Pancreas (tissue), 10 donors: ENCODE measurements at regions not wholly inside any gene's neighbourhood (a gene's known extent, or its start where the extent isn't known, plus 50 kb on each side); places are given as distances from the start of the nearest gene placed in this dataset.

Experiments
- ATAC-seq, 4 donors: fragments of 200-7000 bp; cut with Tn5 transposase; one replicate each; pipeline versions ENCODE4 v1.8.0 to v1.9.1; 2020; ENCODE audit warnings: mild to moderate bottlenecking in 4 of 4, moderate library complexity in 4 of 4
- DNase-seq, 6 donors: peaks; one replicate each; pipeline ENCODE4 v3.0.0-alpha.2; 2020
- FAIRE-seq: peaks from 2 replicates; lab custom pipeline; 2012; peaks lifted over from hg19 to GRCh38; lab: Jason Lieb, UNC
- H3K27ac ChIP-seq, 4 donors: fragments of 200-600 bp; sonication (generic); 1 replicate in 3 of 4; 2 replicates in 1 of 4; pipeline versions ENCODE4 v1.5.0 to v1.8.0; 2020
- H3K27me3 ChIP-seq, 4 donors: fragments of 200-600 bp; one replicate each; pipeline ENCODE4 v1.8.0; 2021
- H3K36me3 ChIP-seq, 3 donors: fragments of 200-600 bp; sonication (generic) in 1 of 3; one replicate each; pipeline versions ENCODE4 v1.5.0 to v1.8.0; 2020 to 2021
- H3K4me1 ChIP-seq, 3 donors: fragments of 200-600 bp; one replicate each; pipeline ENCODE4 v1.8.0; 2021
- H3K4me3 ChIP-seq, 4 donors: fragments of 200-600 bp; sonication (generic) in 2 of 4; one replicate each; pipeline versions ENCODE4 v1.5.0 to v1.8.0; 2020 to 2021
- H3K9me3 ChIP-seq, 4 donors: fragments of 200-600 bp; one replicate each; pipeline ENCODE4 v1.8.0; 2021
- CTCF ChIP-seq, 4 donors: fragments of 200-600 bp; sonication (generic) in 3 of 4; IDR thresholded peaks; one replicate each; pipeline versions ENCODE4 v1.5.0 to v1.8.0; 2021; ENCODE audit warnings: antibody characterized with exemption in 4 of 4
- WGBS, 2 donors: extraction: QIAGEN DNeasy Blood & Tissue Kit; methylation state at CpG; one replicate each; pipeline ENCODE4 v1.1.7; 2013; 5-methylcytosine and 5-hydroxymethylcytosine counted together
- intact Hi-C, 3 donors: fragments of 100-400 bp; cut with DNase I; formaldehyde crosslinking; loops; one replicate each; pipeline versions ENCODE4 v1.11.1 to v1.14.2; 2022
- donor health status: healthy with polysubstance abuse.
- donor health status: DM: no; HTN: no; CAD: no; lungs with moderate emphysema.
- donor health status: DM: no; HTN: no; CAD: no.
- donor health status: control.
- donor health status: control.
- donor health status: Bipolar disorder and iron deficiency.
- donor health status: DM: yes; HTN: yes; CAD: no.
- donor health status: DM: no; HTN: no; CAD: no.
- donor health status: DM: no; HTN: no; CAD: no.
- donor health status: DM: yes; HTN: yes; CAD: no.

DNA sequence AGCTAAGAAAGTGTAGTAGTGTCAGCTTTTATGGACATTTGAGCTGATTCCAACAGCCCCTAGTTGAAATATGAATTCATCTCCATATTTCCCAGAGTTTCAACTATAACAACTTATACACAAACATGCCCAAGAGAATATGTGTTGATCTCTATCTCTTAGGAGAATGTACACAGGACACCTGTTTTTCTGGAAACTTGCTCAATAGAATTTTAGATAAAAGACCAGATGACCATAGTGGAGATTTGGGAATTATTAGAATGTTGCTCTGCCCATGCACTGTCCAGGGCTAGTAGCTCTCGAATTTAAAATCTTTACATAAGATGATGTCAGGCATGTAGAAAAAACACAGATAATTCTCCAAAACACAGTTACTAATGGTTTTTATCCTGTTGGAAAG lies 162.3 kb upstream of the VRK2 start:
- FAIRE-seq (no peak), ATAC-seq (no peak)
- intact Hi-C loops, result no loop called here

DNA sequence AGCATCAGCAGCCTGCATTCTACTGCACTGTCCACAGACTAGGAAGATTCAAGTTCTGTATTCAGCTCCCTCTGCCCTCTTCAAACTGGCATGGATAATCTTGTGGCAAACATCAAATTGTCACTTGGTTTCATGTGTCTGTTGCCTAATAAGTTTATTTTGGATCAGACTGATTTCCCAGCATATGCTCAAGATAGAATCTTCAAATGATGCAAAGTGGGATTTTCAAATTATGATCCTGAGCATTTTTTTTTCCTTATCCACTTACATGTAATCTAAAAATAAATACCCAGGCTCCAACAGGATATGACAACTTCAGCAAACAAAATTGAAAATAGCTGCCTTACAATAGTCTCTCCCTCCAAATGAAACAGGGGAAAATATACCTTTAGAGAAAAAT lies 160.9 kb upstream of the VRK2 start:
- ATAC-seq (no peak), DNase-seq (no peak), FAIRE-seq (no peak)
- H3K27ac ChIP-seq, result no peak overlapping the region
- peak overlapping the region in 1 of 4 donors; percentile 14 for H3K4me3 ChIP-seq
- H3K36me3 ChIP-seq, result no peaks in the 10 kb centered on the region
- H3K27me3 ChIP-seq, result no peaks in the 10 kb centered on the region
- no peak for TF ChIP-seq CTCF (IDR thresholded peaks at IDR 0.05)
- no peaks in the 10 kb centered on the region for H3K9me3 ChIP-seq
- peaks cover 0 to 4% (median 0%) of the 10 kb centered on the region in 3 donors for H3K4me1 ChIP-seq
- intact Hi-C loops, result no loop called here

More for the DNA sequence above, 162.3 kb upstream of the VRK2 start:
- WGBS, 2 donors, result 64 to 86% methylated on average over 1 of the region's 1 CpG
- Histone ChIP-seq H3K4me3 (no peak overlapping the region), H3K9me3 (no peaks in the 10 kb centered on the region), H3K36me3 (no peaks in the 10 kb centered on the region), H3K27ac (no peak overlapping the region), H3K4me1 (peaks cover 0 to 4% (median 0%) of the 10 kb centered on the region in 3 donors), H3K27me3 (no peaks in the 10 kb centered on the region)
- no peak for TF ChIP-seq CTCF (IDR thresholded peaks at IDR 0.05)
- DNase-seq, result no peak

GRCh38 chr2:57886161-57886786 lies 160.3 kb upstream of the VRK2 start:
- no peaks in the 10 kb centered on the region for H3K9me3 ChIP-seq
- intact Hi-C loops, result no loop called here
- H3K27me3 ChIP-seq, result no peaks in the 10 kb centered on the region
- TF ChIP-seq CTCF (IDR thresholded peaks at IDR 0.05), result no peak
- DNase-seq, result peak in 1 of 6 donors; percentile 35
- peak overlapping the region in 1 of 4 donors; percentile 14 for H3K4me3 ChIP-seq
- ATAC-seq, result peak in 2 of 4 donors; percentile 26 to 30
- no peak overlapping the region for H3K27ac ChIP-seq
- WGBS, 2 donors, result 37 to 43% methylated on average over 13 of the region's 13 CpGs
- no peak for FAIRE-seq
- peaks cover 0 to 4% (median 0%) of the 10 kb centered on the region in 3 donors for H3K4me1 ChIP-seq
- no peaks in the 10 kb centered on the region for H3K36me3 ChIP-seq

- no peak overlapping the region for H3K27ac ChIP-seq
- WGBS, 2 donors, result 89 to 91% methylated on average over 3 of the region's 3 CpGs
Observed at GRCh38 chr2:57888463-57888862, 158.1 kb upstream of the VRK2 start.

More at GRCh38 chr2:57888463-57888862, 158.1 kb upstream of the VRK2 start:
- DNase-seq, result no peak
- Histone ChIP-seq H3K9me3 (no peaks in the 10 kb centered on the region), H3K4me3 (no peak overlapping the region), H3K36me3 (no peaks in the 10 kb centered on the region), H3K27me3 (no peaks in the 10 kb centered on the region), H3K4me1 (no peaks in the 10 kb centered on the region)
- TF ChIP-seq CTCF (IDR thresholded peaks at IDR 0.05), result no peak
- ATAC-seq, result no peak
- FAIRE-seq, result no peak
- intact Hi-C loops, result no loop called here
